MM.1S (cell line): ENCODE measurements at regions not wholly inside any gene's neighbourhood (a gene's known extent, or its start where the extent isn't known, plus 50 kb on each side); places are given as distances from the start of the nearest gene placed in this dataset.

Source experiments
- CTCF ChIP-seq: fragments of 300-600 bp; sonication (generic); IDR thresholded peaks from 2 replicates; pipeline ENCODE4 v1.5.1; 2016; ENCODE audit warnings: antibody characterized with exemption, low read length, mixed read lengths
- EZH2 ChIP-seq: fragments of 300-600 bp; sonication (generic); optimal IDR thresholded peaks from 2 replicates; pipeline ENCODE3; 2017; ENCODE audit warnings: low read depth, mild to moderate bottlenecking, antibody characterized with exemption, low read length, mixed read lengths

DNA sequence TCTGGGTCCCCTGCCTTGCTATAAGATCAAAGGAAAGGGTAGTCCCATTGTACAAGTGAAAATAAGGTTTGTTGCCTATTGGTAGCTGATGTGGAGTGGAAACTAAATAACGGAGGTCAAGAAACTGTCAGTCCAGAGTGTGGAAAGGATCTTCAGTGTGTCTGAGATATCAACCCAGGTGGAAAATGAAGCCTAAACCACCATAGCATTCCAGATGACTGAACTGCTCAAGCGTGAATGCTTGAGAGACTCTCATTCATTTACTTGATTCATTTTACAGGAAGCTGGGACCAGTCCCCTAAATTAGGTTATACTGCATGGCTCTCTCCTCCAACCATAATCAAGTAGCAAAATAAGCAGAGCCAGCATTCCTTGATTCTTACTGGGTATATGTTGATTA is 116.0 kb upstream of the SLC28A3 start:
- TF ChIP-seq CTCF, result no peak
- no peak for TF ChIP-seq EZH2
